SK-N-SH treated with all-trans-retinoic acid at 6 μM for 48 hours (cell line): ENCODE measurements at regions not wholly inside any gene's neighbourhood (a gene's known extent, or its start where the extent isn't known, plus 50 kb on each side); places are given as distances from the start of the nearest gene placed in this dataset.

ENCODE experiments used
- ATAC-seq: fragments of 200-7000 bp; cut with Tn5 transposase; 3 replicates; pipeline ENCODE4 v1.9.1; 2020; ENCODE audit warnings: mild to moderate bottlenecking, moderate library complexity
- ARNTL ChIP-seq: fragments of 450-650 bp; formaldehyde crosslinking; IDR thresholded peaks from 2 replicates; pipeline ENCODE4 v1.5.0; 2020; ENCODE audit warnings: low read depth, mild to moderate bottlenecking, moderate library complexity, borderline replicate concordance
- BACH2 ChIP-seq: fragments of 250-450 bp; sonication (Bioruptor Pico); IDR thresholded peaks from 2 replicates; pipeline ENCODE4 v1.9.0; 2021; ENCODE audit warnings: mild to moderate bottlenecking, borderline replicate concordance
- CSDC2 ChIP-seq: fragments of 250-450 bp; sonication (Bioruptor Pico); IDR thresholded peaks from 2 replicates; pipeline ENCODE4 v1.5.0; 2020; ENCODE audit warnings: mild to moderate bottlenecking, moderate library complexity
- ESRRG ChIP-seq: fragments of 250-450 bp; sonication (Bioruptor Pico); IDR thresholded peaks from 2 replicates; pipeline ENCODE4 v1.6.1; 2021; ENCODE audit warnings: mild to moderate bottlenecking
- GLIS3 ChIP-seq: fragments of 250-450 bp; sonication (Bioruptor Pico); IDR thresholded peaks from 2 replicates; pipeline ENCODE4 v1.5.0; 2020; ENCODE audit warnings: mild to moderate bottlenecking, moderate library complexity
- ISL1 ChIP-seq: fragments of 250-450 bp; sonication (Bioruptor Pico); IDR thresholded peaks from 2 replicates; pipeline ENCODE4 v2.1.2; 2022; ENCODE audit warnings: mild to moderate bottlenecking, moderate library complexity
- PPARA ChIP-seq: fragments of 250-450 bp; sonication (Bioruptor Pico); IDR thresholded peaks from 2 replicates; pipeline ENCODE4 v1.5.0; 2020; ENCODE audit warnings: mild to moderate bottlenecking, borderline replicate concordance
- RARB ChIP-seq: fragments of 250-450 bp; sonication (Bioruptor Pico); IDR thresholded peaks from 2 replicates; pipeline ENCODE4 v1.8.0; 2021; ENCODE audit warnings: mild to moderate bottlenecking, moderate library complexity
- SNAI2 ChIP-seq: fragments of 250-450 bp; sonication (Bioruptor Pico); IDR thresholded peaks from 2 replicates; pipeline ENCODE4 v1.5.0; 2020; ENCODE audit warnings: mild to moderate bottlenecking, moderate library complexity
- TCF4 ChIP-seq: fragments of 250-450 bp; sonication (Bioruptor Pico); IDR thresholded peaks from 2 replicates; pipeline ENCODE4 v1.8.0; 2021; ENCODE audit warnings: mild to moderate bottlenecking, moderate library complexity, borderline replicate concordance
- TOX ChIP-seq: fragments of 250-450 bp; sonication (Bioruptor Pico); IDR thresholded peaks from 2 replicates; pipeline ENCODE4 v1.8.0; 2021; ENCODE audit warnings: mild to moderate bottlenecking, moderate library complexity, borderline replicate concordance
- ZC3H10 ChIP-seq: fragments of 250-450 bp; sonication (Bioruptor Pico); IDR thresholded peaks from 2 replicates; pipeline ENCODE4 v1.5.1; 2021; ENCODE audit warnings: mild to moderate bottlenecking, moderate library complexity
- ZFP3 ChIP-seq: fragments of 250-450 bp; sonication (Bioruptor Pico); IDR thresholded peaks from 2 replicates; pipeline ENCODE4 v1.5.0; 2020; ENCODE audit warnings: mild to moderate bottlenecking, moderate library complexity
- ZNF565 ChIP-seq: fragments of 450-650 bp; formaldehyde crosslinking; conservative IDR thresholded peaks from 2 replicates; pipeline ENCODE4 v1.5.0; 2020; ENCODE audit warnings: low read depth, mild to moderate bottlenecking, moderate library complexity
- ZNF8 ChIP-seq: fragments of 450-650 bp; formaldehyde crosslinking; IDR thresholded peaks from 2 replicates; pipeline ENCODE4 v1.5.0; 2020; ENCODE audit warnings: mild to moderate bottlenecking, moderate library complexity
- TF ChIP-seq, protein P1 (sequence below): fragments of 250-450 bp; sonication (Bioruptor Pico); IDR thresholded peaks from 2 replicates; pipeline ENCODE4 v1.8.0; 2021; ENCODE audit warnings: low read depth, mild to moderate bottlenecking, moderate library complexity, borderline replicate concordance
- TF ChIP-seq, protein P2 (sequence below): fragments of 250-450 bp; sonication (Bioruptor Pico); IDR thresholded peaks from 2 replicates; pipeline ENCODE4 v1.5.0; 2020; ENCODE audit warnings: mild to moderate bottlenecking, moderate library complexity
- TF ChIP-seq, protein P3 (sequence below): fragments of 250-450 bp; sonication (Bioruptor Pico); IDR thresholded peaks from 2 replicates; pipeline ENCODE4 v1.5.1; 2020; ENCODE audit warnings: low read depth, mild to moderate bottlenecking, moderate library complexity
- TF ChIP-seq, protein P4 (sequence below): fragments of 250-450 bp; sonication (Bioruptor Pico); IDR thresholded peaks from 2 replicates; pipeline ENCODE4 v1.8.0; 2020; ENCODE audit warnings: mild to moderate bottlenecking, moderate library complexity, borderline replicate concordance

DNA sequence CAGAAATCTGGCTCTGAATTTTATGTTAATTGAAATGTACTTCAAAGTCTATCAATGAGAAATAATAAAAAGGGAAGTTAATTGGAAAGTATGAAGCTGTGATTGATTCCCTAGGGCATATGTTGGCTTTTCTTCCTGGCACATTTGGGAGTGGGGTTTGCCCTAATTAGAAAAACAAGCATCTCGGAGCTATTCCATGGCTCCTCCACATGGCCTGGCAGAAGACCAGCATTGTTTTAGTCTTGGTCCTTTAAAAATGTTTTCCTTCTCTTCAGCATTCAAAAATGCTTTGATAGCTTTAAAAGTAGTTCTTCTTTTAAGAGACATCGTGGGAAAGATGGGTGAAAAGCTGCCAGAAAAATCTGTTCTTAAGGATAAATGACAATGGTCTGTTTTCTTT is 445.5 kb upstream of the PKDCC start:
- no peak for ATAC-seq
- TF ChIP-seq, protein P1, sequence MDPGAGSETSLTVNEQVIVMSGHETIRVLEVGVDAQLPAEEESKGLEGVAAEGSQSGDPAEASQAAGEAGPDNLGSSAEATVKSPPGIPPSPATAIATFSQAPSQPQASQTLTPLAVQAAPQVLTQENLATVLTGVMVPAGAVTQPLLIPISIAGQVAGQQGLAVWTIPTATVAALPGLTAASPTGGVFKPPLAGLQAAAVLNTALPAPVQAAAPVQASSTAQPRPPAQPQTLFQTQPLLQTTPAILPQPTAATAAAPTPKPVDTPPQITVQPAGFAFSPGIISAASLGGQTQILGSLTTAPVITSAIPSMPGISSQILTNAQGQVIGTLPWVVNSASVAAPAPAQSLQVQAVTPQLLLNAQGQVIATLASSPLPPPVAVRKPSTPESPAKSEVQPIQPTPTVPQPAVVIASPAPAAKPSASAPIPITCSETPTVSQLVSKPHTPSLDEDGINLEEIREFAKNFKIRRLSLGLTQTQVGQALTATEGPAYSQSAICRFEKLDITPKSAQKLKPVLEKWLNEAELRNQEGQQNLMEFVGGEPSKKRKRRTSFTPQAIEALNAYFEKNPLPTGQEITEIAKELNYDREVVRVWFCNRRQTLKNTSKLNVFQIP (CRISPR knock-in tag): no peak
- TF ChIP-seq SNAI2: no peak
- TF ChIP-seq ZNF8 (CRISPR knock-in tag): no peak
- no peak for TF ChIP-seq BACH2
- no peak for TF ChIP-seq GLIS3
- TF ChIP-seq, protein P2, sequence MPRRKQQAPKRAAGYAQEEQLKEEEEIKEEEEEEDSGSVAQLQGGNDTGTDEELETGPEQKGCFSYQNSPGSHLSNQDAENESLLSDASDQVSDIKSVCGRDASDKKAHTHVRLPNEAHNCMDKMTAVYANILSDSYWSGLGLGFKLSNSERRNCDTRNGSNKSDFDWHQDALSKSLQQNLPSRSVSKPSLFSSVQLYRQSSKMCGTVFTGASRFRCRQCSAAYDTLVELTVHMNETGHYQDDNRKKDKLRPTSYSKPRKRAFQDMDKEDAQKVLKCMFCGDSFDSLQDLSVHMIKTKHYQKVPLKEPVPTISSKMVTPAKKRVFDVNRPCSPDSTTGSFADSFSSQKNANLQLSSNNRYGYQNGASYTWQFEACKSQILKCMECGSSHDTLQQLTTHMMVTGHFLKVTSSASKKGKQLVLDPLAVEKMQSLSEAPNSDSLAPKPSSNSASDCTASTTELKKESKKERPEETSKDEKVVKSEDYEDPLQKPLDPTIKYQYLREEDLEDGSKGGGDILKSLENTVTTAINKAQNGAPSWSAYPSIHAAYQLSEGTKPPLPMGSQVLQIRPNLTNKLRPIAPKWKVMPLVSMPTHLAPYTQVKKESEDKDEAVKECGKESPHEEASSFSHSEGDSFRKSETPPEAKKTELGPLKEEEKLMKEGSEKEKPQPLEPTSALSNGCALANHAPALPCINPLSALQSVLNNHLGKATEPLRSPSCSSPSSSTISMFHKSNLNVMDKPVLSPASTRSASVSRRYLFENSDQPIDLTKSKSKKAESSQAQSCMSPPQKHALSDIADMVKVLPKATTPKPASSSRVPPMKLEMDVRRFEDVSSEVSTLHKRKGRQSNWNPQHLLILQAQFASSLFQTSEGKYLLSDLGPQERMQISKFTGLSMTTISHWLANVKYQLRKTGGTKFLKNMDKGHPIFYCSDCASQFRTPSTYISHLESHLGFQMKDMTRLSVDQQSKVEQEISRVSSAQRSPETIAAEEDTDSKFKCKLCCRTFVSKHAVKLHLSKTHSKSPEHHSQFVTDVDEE: no peak
- TF ChIP-seq ZFP3 (CRISPR knock-in tag): no peak

DNA sequence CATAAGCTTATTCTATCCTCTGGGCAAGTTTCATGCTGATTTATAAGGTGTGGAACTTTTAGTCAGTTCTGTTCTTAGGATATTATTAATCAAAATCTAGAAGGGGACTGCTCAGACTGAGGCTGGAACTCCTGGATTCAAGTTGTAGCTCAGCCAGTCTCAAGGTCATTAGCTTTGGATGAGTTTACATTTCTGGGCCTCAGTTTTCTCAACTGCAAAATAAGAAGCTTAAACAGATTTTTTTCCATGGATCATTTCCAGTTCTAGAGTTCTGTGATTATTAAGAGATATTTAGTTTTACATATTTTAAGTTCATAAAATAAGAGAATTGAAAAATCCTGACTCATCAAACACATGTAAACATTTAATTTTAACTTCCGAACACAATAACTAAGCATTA is 442.5 kb upstream of the PKDCC start:
- no peak for ATAC-seq
- TF ChIP-seq TCF4 (CRISPR knock-in tag): no peak
- TF ChIP-seq RARB (CRISPR knock-in tag): no peak
- TF ChIP-seq, protein P2: no peak
- TF ChIP-seq TOX (CRISPR knock-in tag): no peak
- no peak for TF ChIP-seq BACH2
- no peak for TF ChIP-seq PPARA (CRISPR knock-in tag)
- TF ChIP-seq ARNTL (CRISPR knock-in tag): no peak
- TF ChIP-seq, protein P3, sequence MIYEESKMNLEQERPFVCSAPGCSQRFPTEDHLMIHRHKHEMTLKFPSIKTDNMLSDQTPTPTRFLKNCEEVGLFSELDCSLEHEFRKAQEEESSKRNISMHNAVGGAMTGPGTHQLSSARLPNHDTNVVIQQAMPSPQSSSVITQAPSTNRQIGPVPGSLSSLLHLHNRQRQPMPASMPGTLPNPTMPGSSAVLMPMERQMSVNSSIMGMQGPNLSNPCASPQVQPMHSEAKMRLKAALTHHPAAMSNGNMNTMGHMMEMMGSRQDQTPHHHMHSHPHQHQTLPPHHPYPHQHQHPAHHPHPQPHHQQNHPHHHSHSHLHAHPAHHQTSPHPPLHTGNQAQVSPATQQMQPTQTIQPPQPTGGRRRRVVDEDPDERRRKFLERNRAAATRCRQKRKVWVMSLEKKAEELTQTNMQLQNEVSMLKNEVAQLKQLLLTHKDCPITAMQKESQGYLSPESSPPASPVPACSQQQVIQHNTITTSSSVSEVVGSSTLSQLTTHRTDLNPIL (CRISPR knock-in tag): no peak
- no peak for TF ChIP-seq ZNF8 (CRISPR knock-in tag)

DNA sequence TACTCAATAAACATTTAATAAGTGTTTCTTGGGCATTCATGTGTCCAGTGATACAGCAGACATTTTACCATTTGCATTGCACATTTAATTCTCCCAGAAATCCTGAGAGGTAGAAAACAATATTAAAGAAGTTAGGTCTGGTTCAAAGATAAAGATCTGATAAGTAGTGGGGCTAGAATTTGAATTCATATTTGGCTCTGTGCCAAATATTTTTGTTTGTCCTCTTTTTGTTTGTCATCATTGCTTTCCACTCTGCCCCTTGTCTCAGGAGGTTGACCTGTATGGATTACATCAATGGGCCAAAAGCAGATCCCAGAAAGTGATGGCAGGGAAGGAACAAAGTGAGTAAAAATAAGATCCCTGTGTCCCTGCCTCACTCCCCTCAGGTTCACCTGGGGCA is 441.9 kb upstream of the PKDCC start:
- ATAC-seq: no peak
- TF ChIP-seq SNAI2 (no peak), ESRRG (no peak), ZC3H10 (CRISPR knock-in tag) (no peak), PPARA (CRISPR knock-in tag) (no peak), ZNF565 (CRISPR knock-in tag) (no peak), BACH2 (no peak), RARB (CRISPR knock-in tag) (no peak), ISL1 (CRISPR knock-in tag) (no peak), GLIS3 (no peak), ARNTL (CRISPR knock-in tag) (no peak), TOX (CRISPR knock-in tag) (no peak), CSDC2 (no peak)
- TF ChIP-seq, protein P4, sequence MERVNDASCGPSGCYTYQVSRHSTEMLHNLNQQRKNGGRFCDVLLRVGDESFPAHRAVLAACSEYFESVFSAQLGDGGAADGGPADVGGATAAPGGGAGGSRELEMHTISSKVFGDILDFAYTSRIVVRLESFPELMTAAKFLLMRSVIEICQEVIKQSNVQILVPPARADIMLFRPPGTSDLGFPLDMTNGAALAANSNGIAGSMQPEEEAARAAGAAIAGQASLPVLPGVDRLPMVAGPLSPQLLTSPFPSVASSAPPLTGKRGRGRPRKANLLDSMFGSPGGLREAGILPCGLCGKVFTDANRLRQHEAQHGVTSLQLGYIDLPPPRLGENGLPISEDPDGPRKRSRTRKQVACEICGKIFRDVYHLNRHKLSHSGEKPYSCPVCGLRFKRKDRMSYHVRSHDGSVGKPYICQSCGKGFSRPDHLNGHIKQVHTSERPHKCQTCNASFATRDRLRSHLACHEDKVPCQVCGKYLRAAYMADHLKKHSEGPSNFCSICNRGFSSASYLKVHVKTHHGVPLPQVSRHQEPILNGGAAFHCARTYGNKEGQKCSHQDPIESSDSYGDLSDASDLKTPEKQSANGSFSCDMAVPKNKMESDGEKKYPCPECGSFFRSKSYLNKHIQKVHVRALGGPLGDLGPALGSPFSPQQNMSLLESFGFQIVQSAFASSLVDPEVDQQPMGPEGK (CRISPR knock-in tag): no peak
- TF ChIP-seq, protein P2: no peak
